LNCaP clone FGC (cell line): ENCODE measurements at regions not wholly inside any gene's neighbourhood (a gene's known extent, or its start where the extent isn't known, plus 50 kb on each side); places are given as distances from the start of the nearest gene placed in this dataset.
"Not testable (repeated sequence)": the region's sequence is repeated elsewhere in the genome, so short reads cannot be mapped to it uniquely, and the experiment has no call there.

Source experiments
- DNase-seq: peaks from one replicate; pipeline ENCODE4 v3.0.0-alpha.2; 2011; ENCODE audit warnings: low read depth
- H3K4me3 ChIP-seq: 2 replicates; pipeline ENCODE4 v1.5.1; 2011; ENCODE audit warnings: mild to moderate bottlenecking, low read depth, low read length, control low read depth
- CTCF ChIP-seq: IDR thresholded peaks from 2 replicates; pipeline ENCODE4 v1.5.1; 2012; ENCODE audit warnings: mild to moderate bottlenecking; ENCODE audit not compliant: control insufficient read depth, insufficient read depth; ENCODE audit errors: extremely low read depth

DNA sequence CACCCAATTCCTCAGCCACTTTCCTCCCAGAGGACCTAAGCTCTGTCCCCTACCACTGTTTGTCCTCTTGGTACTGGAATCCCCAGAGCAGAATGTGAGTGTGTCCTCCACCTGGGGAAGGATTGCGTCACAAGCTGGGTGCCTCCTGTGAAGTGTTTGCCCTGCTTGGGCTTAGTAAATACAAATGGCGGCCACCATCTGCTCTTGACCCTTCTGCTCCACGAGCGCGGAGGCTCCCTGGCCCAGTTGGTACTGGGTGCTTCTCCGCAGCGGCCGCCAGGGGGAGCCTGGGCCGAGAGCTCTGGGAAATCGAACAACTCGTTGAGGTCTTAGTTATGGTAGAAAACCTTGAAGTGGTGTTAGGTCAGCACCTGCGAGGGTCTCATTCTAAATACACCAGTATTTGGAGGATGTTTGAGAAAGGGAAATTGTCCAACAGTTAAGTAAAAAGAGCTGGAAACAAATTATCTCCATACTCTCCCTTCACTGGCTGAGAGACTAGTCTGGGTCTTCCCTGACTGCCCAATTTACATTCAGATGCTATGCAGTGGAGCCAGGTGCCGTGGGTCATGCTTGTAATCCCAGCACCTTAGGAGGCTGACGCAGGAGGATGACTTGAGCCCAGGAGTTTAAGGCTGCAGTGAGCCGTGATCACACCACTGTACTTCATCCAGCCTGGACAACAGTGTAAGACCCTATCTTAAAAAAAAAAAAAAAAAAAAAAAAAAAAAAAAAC, 74.6 kb upstream of the TEAD1 start:
- H3K4me3 ChIP-seq: no peak overlapping the region
- TF ChIP-seq CTCF: peak; percentile 82
- DNase-seq: no peak

- no peak for DNase-seq
Observed at GRCh38 chr11:12600829-12601228, 73.4 kb upstream of the TEAD1 start.

DNA sequence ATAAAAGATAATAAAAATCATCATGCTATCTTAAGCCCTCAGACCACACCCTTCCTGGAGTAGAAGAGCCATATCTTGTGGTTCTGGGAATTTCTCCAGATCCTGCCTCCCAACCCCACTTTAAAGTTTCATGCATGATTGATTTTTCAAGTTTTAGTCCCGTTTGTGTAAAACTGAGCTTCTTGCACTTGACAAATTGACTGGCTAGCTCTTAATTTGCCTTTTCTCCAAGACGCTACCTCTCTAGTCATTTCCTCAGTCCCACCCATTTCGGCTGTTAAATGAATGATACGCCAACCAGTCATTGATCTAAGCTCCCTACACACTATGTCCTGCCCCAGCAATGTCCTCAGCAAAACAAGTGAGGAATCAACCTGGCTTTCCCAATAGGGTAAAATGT, 71.8 kb upstream of the TEAD1 start:
- H3K4me3 ChIP-seq: no peak overlapping the region
- TF ChIP-seq CTCF: no peak
- DNase-seq: no peak

More at GRCh38 chr11:12600829-12601228, 73.4 kb upstream of the TEAD1 start:
- no peak overlapping the region for H3K4me3 ChIP-seq
- TF ChIP-seq CTCF: no peak

DNA sequence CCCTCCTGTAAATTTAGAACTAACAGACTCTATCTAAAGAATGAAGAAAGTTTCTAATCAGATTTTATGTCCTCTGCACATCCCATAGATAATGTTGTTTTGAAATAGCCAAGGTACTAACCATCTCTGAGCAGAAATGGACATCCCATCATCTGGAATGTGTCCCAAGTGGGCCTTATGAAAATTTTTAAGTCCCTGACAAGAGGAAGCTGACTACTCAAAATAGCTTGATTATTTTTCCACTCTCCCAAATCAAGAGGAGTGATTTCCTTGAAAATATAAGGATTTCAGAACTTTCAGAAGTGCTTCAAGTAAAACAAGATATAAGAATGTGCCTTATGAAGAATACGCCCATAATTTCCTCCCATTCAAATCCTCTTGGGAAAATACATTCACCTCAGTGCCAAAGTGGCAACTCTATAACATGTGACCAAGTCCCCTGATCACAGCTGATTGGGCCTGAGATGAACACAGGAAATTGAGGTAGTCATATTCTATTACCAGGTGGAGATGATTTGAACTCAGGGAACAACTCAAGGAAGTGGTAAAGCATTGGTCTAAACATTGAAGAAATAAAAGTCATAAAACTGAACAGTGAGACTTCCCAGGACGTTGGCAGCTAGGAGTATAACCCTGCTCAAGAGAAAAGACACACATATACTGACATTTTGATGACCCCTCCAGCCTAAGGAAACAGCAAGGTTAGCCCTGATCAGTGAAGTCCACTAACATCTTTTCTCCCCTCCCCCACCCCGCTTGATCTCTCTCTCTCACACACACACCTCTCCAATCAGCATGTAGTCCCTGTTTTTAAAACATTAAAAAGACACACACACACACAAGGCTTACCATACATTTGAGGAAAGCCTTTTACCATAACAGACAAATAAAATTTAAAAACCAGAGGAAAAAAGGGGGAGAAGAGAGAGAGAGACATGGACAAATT, 70.8 kb upstream of the TEAD1 start:
- no peak for DNase-seq
- H3K4me3 ChIP-seq: no peak overlapping the region
- no peak for TF ChIP-seq CTCF

- no peak for DNase-seq
- TF ChIP-seq CTCF: no peak
- no peak overlapping the region for H3K4me3 ChIP-seq
Observed at GRCh38 chr11:12604557-12605153, 69.6 kb upstream of the TEAD1 start.

GRCh38 chr11:12606597-12606996, 67.6 kb upstream of the TEAD1 start:
- no peak for TF ChIP-seq CTCF
- no peak overlapping the region for H3K4me3 ChIP-seq
- no peak for DNase-seq

GRCh38 chr11:12608678-12609077, 65.5 kb upstream of the TEAD1 start:
- not testable (repeated sequence) for DNase-seq, H3K4me3 ChIP-seq
